Aorta (tissue), 5 donors: ENCODE measurements at regions not wholly inside any gene's neighbourhood (a gene's known extent, or its start where the extent isn't known, plus 50 kb on each side); places are given as distances from the start of the nearest gene placed in this dataset.
A peak's percentile ranks its signal among the peaks of the same experiment; 100 is the strongest.

Experiments used
- ATAC-seq: fragments of 200-7000 bp; cut with Tn5 transposase; one replicate; pipeline ENCODE4 v1.9.1; 2022; ENCODE audit warnings: moderate library complexity; ENCODE audit not compliant: low FRiP score
- DNase-seq, 2 donors: peaks; one replicate each; pipeline ENCODE4 v3.0.0-alpha.2; 2020
- H3K27ac ChIP-seq, 2 donors: one replicate each; pipeline ENCODE4 v1.5.1; 2013; ENCODE audit warnings: low read length in 2 of 2, mild to moderate bottlenecking in 2 of 2, moderate library complexity in 2 of 2, control low read depth in 1 of 2, inconsistent platforms in 1 of 2, low read depth in 1 of 2
- H3K27me3 ChIP-seq, 2 donors: one replicate each; pipeline ENCODE4 v1.6.1; 2013; ENCODE audit warnings: control low read depth in 1 of 2, low read length in 1 of 2, mild to moderate bottlenecking in 1 of 2, moderate library complexity in 1 of 2; ENCODE audit not compliant: insufficient read depth in 2 of 2, control insufficient read depth in 1 of 2
- H3K36me3 ChIP-seq, 2 donors: one replicate each; pipeline ENCODE4 v1.6.1; 2013; ENCODE audit warnings: control low read depth in 1 of 2, low read length in 1 of 2, mild to moderate bottlenecking in 1 of 2; ENCODE audit not compliant: insufficient read depth in 2 of 2, control insufficient read depth in 1 of 2
- H3K4me1 ChIP-seq, 2 donors: one replicate each; pipeline ENCODE4 v1.6.1; 2013; ENCODE audit warnings: low read length in 2 of 2, control low read depth in 1 of 2, mild to moderate bottlenecking in 1 of 2, moderate library complexity in 1 of 2; ENCODE audit not compliant: insufficient read depth in 2 of 2, control insufficient read depth in 1 of 2
- H3K4me3 ChIP-seq, 2 donors: one replicate each; pipeline ENCODE4 v1.5.1; 2013; ENCODE audit warnings: low read length in 2 of 2, control low read depth in 1 of 2, mild to moderate bottlenecking in 1 of 2
- H3K9me3 ChIP-seq: one replicate; pipeline ENCODE4 v1.6.1; 2013; ENCODE audit warnings: mild to moderate bottlenecking, low read length; ENCODE audit not compliant: control insufficient read depth
- WGBS, 2 donors: extraction: QIAGEN DNeasy Blood & Tissue Kit; methylation state at CpG; one replicate each; pipeline ENCODE4 v1.1.7; 2013; 5-methylcytosine and 5-hydroxymethylcytosine counted together
- intact Hi-C, 2 donors: fragments of 100-400 bp; cut with DNase I; formaldehyde crosslinking; loops; one replicate each; pipeline versions ENCODE4 v1.14.2 to v1.15.0; 2022
- donor health status: healthy with polysubstance abuse.
- donor health status: Bipolar disorder and iron deficiency.
- donor health status: DM: no; HTN: no; CAD: no.
- donor health status: DM: no; HTN: no; CAD: no.
- donor health status: DM: yes; HTN: yes; CAD: no.

DNA sequence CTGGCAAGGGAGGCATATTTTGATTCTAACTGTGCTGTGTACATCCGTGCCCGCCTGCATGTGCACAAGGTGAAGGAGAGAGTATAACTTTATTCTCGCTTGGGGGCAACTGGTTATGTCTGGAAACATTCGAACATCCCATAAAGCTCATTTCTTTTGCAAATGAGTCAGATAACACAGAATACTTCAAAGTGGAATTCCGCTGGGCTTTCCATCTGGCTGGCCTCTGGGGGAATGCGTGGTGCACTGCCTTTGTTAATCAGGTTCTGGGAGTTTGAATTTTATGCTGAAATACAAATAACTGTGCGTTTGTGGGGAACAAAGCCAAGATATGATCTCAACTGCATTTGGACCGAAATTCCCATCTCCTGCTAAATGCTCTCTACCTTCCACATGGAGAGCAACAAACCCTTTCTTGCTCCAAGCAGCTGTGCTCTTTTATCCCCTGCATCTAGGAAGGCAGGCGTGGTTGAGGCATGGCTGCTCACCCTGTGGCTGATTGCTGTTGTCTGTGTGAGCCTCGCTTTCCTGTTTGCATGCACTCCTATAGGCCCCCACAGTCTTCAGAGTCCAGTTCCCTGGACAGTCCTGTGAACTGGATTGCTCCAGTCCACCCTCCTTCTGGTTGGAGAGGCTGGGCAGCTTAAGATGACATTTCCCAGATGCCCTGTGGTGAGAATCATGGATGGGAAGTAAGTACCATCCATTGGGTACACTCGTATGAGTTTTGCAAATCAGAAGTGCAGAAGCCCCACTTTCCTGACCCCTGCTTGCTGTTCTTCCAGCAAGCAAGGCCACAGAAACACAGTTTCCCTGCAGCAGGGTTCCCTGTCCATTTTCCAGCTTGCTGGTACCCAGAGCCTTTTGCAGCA, 82.9 kb upstream of the ALDH1B1 start:
- ATAC-seq (no peak), DNase-seq (no peak)
- peak overlapping the region in 1 of 2 donors; percentile 8 for H3K27ac ChIP-seq
- no peaks in the 10 kb centered on the region for H3K4me1 ChIP-seq
- no peak overlapping the region for H3K4me3 ChIP-seq
- H3K36me3 ChIP-seq: no peaks in the 10 kb centered on the region
- H3K9me3 ChIP-seq: no peaks in the 10 kb centered on the region
- H3K27me3 ChIP-seq: no peaks in the 10 kb centered on the region
- WGBS, 2 donors: 9 to 16% methylated on average over 11 of the region's 11 CpGs
- intact Hi-C loops: loop anchor here (2.0 to 10.0 kb wide), 3 partner anchors 15 to 85 kb away; no protein-coding TSS in a partner anchor

DNA sequence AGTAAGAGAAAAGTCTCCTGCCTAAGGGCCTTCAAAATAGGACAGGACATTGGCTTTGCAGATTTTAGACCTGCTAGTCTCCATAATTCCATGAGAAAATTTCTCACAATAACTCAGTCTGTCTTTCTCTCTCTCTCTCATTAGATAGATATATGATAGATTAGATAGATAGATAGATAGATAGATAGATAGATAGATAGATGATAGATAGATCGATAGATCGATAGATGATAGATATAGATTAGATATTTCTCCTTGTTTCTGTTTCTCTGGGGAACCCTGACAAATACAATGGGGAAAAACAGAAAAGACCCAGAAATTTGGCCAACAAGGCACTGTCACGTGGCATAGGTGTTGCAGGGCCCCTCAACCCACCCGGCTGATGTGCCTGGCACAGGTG, 84.4 kb upstream of the ALDH1B1 start:
- H3K9me3 ChIP-seq: no peaks in the 10 kb centered on the region
- no peak overlapping the region for H3K27ac ChIP-seq
- no peak overlapping the region for H3K4me3 ChIP-seq
- H3K27me3 ChIP-seq: no peaks in the 10 kb centered on the region
- H3K36me3 ChIP-seq: no peaks in the 10 kb centered on the region
- WGBS, 2 donors: 96% methylated on average over 4 of the region's 4 CpGs
- DNase-seq (no peak), ATAC-seq (no peak)
- no peaks in the 10 kb centered on the region for H3K4me1 ChIP-seq
- intact Hi-C loops: loop anchor here in 1 of 2 donors (5.0 kb wide), 1 partner anchor 49 kb away; no protein-coding TSS in a partner anchor

DNA sequence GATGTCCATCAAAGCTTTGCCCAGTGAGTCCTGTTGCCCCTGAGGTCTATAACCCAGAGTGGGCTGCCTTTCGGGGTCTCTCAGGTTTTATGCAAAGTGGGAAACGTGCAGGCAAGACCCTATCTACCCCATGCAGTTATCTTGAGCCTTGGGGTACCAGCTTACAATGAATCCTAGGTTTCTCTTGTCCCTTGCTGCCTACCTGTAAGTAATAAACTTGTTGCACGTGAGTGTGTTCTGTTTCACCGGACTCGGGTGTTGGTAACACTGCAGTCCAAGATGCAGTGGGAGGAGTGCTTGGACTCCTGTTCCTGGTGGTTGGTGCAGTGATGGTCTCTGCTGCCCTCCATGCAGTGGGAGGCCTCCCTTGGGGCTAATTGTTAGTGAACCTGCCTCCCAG, 85.6 kb upstream of the ALDH1B1 start:
- H3K27me3 ChIP-seq: no peaks in the 10 kb centered on the region
- no peaks in the 10 kb centered on the region for H3K36me3 ChIP-seq
- 95 to 97% methylated on average over 5 of the region's 5 CpGs for whole genome bisulfite sequencing, 2 donors
- intact Hi-C loops: loop anchor here in 1 of 2 donors (5.0 kb wide), 1 partner anchor 50 kb away; no protein-coding TSS in a partner anchor
- H3K27ac ChIP-seq: no peak overlapping the region
- H3K9me3 ChIP-seq: no peaks in the 10 kb centered on the region
- DNase-seq (no peak), ATAC-seq (no peak)
- no peaks in the 10 kb centered on the region for H3K4me1 ChIP-seq
- no peak overlapping the region for H3K4me3 ChIP-seq

DNA sequence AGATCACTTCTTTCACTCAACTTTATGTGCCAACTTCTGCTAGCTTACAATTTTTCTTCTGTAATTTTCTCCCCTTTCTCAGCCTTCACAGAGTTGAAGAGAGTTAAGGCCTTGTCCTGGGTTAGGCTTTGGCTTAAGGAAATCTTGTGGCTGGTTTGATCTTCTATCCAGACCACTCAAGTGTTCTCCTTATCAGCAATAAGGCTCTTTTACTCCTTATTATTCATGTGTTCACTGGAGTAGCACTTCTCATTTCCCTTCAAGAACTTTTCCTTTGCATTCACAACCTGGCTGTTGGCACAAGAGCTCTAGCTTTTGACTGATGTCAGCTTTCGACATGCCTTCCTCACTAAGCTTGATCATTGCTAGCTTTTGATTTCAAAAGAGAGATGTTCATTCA, 86.9 kb upstream of the ALDH1B1 start:
- intact Hi-C loops: loop anchor here in 1 of 2 donors (5.0 kb wide), 1 partner anchor 52 kb away; no protein-coding TSS in a partner anchor
- ATAC-seq: no peak
- no peaks in the 10 kb centered on the region for H3K36me3 ChIP-seq
- no peak overlapping the region for H3K27ac ChIP-seq
- no peaks in the 10 kb centered on the region for H3K4me1 ChIP-seq
- H3K27me3 ChIP-seq: no peaks in the 10 kb centered on the region
- no peak for DNase-seq
- 97 to 99% methylated on average over 1 of the region's 1 CpG for WGBS, 2 donors
- H3K9me3 ChIP-seq: no peaks in the 10 kb centered on the region
- H3K4me3 ChIP-seq: no peak overlapping the region

DNA sequence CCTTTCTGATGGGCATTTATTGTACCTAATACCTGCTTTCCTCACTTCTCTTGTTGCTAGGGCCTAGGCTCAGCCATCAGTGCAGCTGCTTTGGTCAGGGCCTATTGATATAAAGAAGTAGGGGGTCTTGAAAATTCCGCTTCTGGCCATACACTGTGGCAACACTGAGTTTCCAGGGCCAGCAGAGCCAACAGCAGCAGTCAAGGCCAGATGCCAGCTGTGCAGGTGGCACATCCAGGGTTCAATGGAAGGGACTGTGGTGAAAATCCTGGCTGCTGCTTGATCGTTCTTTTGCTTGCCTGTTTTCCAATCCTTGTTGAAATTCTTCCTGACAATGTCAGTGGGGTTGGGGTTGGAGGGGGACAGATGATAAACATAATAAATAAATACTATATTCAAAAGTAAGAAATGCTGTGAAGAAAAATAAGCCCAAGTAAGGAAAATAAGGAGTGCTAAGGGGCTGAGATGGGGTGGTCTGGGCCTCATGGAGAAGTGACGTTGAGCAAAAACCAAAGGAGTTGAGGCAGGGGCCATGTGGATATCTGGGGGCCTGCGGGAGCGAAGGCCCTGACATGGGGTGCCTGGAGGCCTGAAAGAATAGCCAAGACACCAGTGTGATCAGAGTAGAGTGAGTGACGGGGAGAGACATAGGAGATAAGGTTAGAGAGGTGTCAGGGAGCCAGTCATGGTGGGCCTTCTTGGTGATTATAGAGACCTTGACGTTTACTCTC, 91.0 kb upstream of the ALDH1B1 start:
- H3K36me3 ChIP-seq: no peaks in the 10 kb centered on the region
- H3K4me3 ChIP-seq: no peak overlapping the region
- H3K4me1 ChIP-seq: no peaks in the 10 kb centered on the region
- DNase-seq: no peak
- no peaks in the 10 kb centered on the region for H3K27me3 ChIP-seq
- intact Hi-C loops: no loop called here
- no peak for ATAC-seq
- 93 to 99% methylated on average over 7 of the region's 7 CpGs for WGBS, 2 donors
- no peak overlapping the region for H3K27ac ChIP-seq
- no peaks in the 10 kb centered on the region for H3K9me3 ChIP-seq

DNA sequence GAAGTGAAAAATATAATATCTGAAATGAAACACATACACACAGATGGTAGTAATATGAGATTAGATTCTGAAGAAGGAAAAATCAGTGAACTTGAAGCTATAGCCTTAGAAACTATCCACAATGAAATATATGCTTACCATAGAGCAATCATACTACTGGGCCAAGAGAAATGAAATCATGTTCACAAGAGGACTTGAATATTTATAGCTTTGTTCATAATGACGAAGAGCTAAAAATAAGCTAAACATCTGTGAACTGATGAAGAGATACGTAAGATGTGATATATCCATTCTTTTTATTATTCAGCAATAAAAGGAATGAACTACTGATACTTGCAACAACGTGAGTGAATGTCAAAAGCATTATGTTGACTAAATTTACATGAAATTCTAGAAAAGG, 92.6 kb upstream of the ALDH1B1 start:
- H3K4me3 ChIP-seq: no peak overlapping the region
- DNase-seq (no peak), ATAC-seq (no peak)
- no peaks in the 10 kb centered on the region for H3K27me3 ChIP-seq
- H3K36me3 ChIP-seq: no peaks in the 10 kb centered on the region
- WGBS, 2 donors: 7 to 8% methylated on average over 3 of the region's 3 CpGs
- no peak overlapping the region for H3K27ac ChIP-seq
- H3K4me1 ChIP-seq: peaks cover 0 to 1% of the 10 kb centered on the region in 2 donors
- H3K9me3 ChIP-seq: no peaks in the 10 kb centered on the region
- intact Hi-C loops: no loop called here

DNA sequence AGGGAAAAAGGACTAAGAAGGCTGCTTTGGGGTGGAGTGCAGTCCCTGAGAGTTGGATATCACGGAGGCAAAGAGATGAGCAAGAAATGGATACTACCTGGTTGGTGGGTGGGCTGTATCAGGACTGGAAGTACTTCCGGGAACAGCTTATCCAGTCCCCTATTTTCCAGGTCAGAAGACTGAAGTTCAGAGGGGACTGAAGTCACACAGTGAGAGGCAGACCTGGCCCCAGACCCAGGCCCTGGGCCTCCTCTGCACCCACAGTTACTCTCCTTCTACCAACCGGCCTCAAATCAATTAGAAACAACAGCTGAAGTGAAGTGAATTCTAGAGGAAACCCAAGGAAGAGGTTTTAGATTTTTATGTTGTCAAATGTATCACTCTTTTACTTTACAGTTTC, 93.6 kb upstream of the ALDH1B1 start:
- intact Hi-C loops: no loop called here
- H3K4me1 ChIP-seq: peaks cover 0 to 5% of the 10 kb centered on the region in 2 donors
- ATAC-seq: no peak
- no peak overlapping the region for H3K4me3 ChIP-seq
- no peaks in the 10 kb centered on the region for H3K27me3 ChIP-seq
- no peak overlapping the region for H3K27ac ChIP-seq
- H3K9me3 ChIP-seq: no peaks in the 10 kb centered on the region
- no peaks in the 10 kb centered on the region for H3K36me3 ChIP-seq
- DNase-seq: no peak
- WGBS, 2 donors: 65 to 80% methylated on average over 3 of the region's 3 CpGs

DNA sequence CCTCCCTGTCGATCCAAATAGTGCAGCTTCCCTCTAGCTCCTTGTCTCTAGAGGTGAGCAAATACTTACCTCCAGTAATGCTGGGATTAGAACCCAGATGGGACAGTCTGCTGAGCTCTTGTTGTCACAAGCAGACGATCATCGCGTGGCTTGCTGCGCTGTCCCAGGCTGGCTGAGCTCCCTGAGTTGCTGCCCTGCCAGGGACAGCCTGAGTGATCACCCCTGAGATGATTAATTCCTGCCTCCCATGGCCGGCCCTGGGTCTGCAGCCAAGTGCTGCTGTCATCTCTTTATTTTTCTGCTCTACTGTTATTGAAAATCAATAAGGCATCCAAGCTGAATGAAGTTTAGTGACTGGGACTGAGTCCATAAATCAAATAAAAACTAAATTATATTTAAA, 94.0 kb upstream of the ALDH1B1 start:
- ATAC-seq (no peak), DNase-seq (no peak)
- 23 to 30% methylated on average over 6 of the region's 6 CpGs for WGBS, 2 donors

More for the DNA sequence above, 94.0 kb upstream of the ALDH1B1 start:
- no peaks in the 10 kb centered on the region for H3K36me3 ChIP-seq
- peaks cover 0 to 9% of the 10 kb centered on the region in 2 donors for H3K4me1 ChIP-seq
- H3K27me3 ChIP-seq: no peaks in the 10 kb centered on the region
- intact Hi-C loops: no loop called here
- H3K4me3 ChIP-seq: no peak overlapping the region
- H3K27ac ChIP-seq: no peak overlapping the region
- H3K9me3 ChIP-seq: no peaks in the 10 kb centered on the region
